Neuronal stem cell (in vitro differentiated cells): ENCODE measurements at regions not wholly inside any gene's neighbourhood (a gene's known extent, or its start where the extent isn't known, plus 50 kb on each side); places are given as distances from the start of the nearest gene placed in this dataset.
A peak's percentile ranks its signal among the peaks of the same experiment; 100 is the strongest.

Source experiments
- DNase-seq: peaks from one replicate; pipeline ENCODE4 v3.0.0-alpha.2; 2013; ENCODE audit warnings: low spot score
- H2AFZ ChIP-seq: one replicate; pipeline ENCODE4 v1.6.1; 2013; ENCODE audit warnings: mild to moderate bottlenecking, low read length, inconsistent platforms
- H2AK5ac ChIP-seq: 2 replicates; pipeline ENCODE4 v1.6.1; 2013; ENCODE audit warnings: low read depth, mild to moderate bottlenecking, inconsistent platforms, low read length, moderate library complexity, mixed read lengths
- H2BK120ac ChIP-seq: 2 replicates; pipeline ENCODE4 v1.6.1; 2013; ENCODE audit warnings: low read depth, mild to moderate bottlenecking, inconsistent platforms, low read length, moderate library complexity, mixed read lengths
- H2BK12ac ChIP-seq: one replicate; pipeline ENCODE4 v1.6.1; 2013; ENCODE audit warnings: low read length, inconsistent platforms
- H2BK15ac ChIP-seq: 2 replicates; pipeline ENCODE4 v1.6.1; 2013; ENCODE audit warnings: mild to moderate bottlenecking, low read length, inconsistent platforms, mixed read lengths
- H2BK5ac ChIP-seq: one replicate; pipeline ENCODE4 v1.6.1; 2013; ENCODE audit warnings: inconsistent platforms, mild to moderate bottlenecking, low read length, moderate library complexity
- H3K14ac ChIP-seq: one replicate; pipeline ENCODE4 v1.6.1; 2013; ENCODE audit warnings: low read length, inconsistent platforms
- H3K18ac ChIP-seq: 2 replicates; pipeline ENCODE4 v1.6.1; 2013; ENCODE audit warnings: low read length, inconsistent platforms
- H3K23ac ChIP-seq: 2 replicates; pipeline ENCODE4 v1.6.1; 2013; ENCODE audit warnings: low read depth, mild to moderate bottlenecking, mixed read lengths, low read length, inconsistent platforms; ENCODE audit not compliant: poor library complexity
- H3K27ac ChIP-seq: replicated peaks from 3 replicates; pipeline ENCODE4 v1.5.1; 2013; ENCODE audit warnings: low read length, inconsistent platforms
- H3K27me3 ChIP-seq, 3 experiments: 2 replicates each; pipeline ENCODE4 v1.6.1; 2013; ENCODE audit warnings: low read length in 3 of 3, mild to moderate bottlenecking in 2 of 3, inconsistent platforms in 1 of 3, low read depth in 1 of 3, mixed read lengths in 1 of 3, moderate library complexity in 1 of 3; ENCODE audit not compliant: control insufficient read depth in 3 of 3, insufficient read depth in 3 of 3
- H3K36me3 ChIP-seq, 2 donors: replicated peaks in 1 of 2; 2 replicates each; pipeline ENCODE4 v1.6.1; 2013; ENCODE audit warnings: low read length in 2 of 2; ENCODE audit not compliant: control insufficient read depth in 2 of 2, insufficient read depth in 2 of 2
- H3K4ac ChIP-seq: 2 replicates; pipeline ENCODE4 v1.6.1; 2013; ENCODE audit warnings: inconsistent platforms, mild to moderate bottlenecking, low read length, moderate library complexity
- H3K4me1 ChIP-seq, 2 donors: 1 replicate in 1 of 2; 2 replicates in 1 of 2; pipeline ENCODE4 v1.6.1; 2013; ENCODE audit warnings: low read length in 2 of 2, low read depth in 1 of 2; ENCODE audit not compliant: control insufficient read depth in 2 of 2, insufficient read depth in 1 of 2
- H3K4me2 ChIP-seq: one replicate; pipeline ENCODE4 v1.6.1; 2013; ENCODE audit warnings: mild to moderate bottlenecking, low read length, inconsistent platforms; ENCODE audit not compliant: insufficient read depth, poor library complexity, severe bottlenecking
- H3K4me3 ChIP-seq, 2 donors: 2 replicates each; pipeline ENCODE4 v1.5.1; 2013; ENCODE audit warnings: low read length in 2 of 2, mild to moderate bottlenecking in 2 of 2, inconsistent platforms in 1 of 2, moderate library complexity in 1 of 2
- H3K79me1 ChIP-seq: one replicate; pipeline ENCODE4 v1.6.1; 2013; ENCODE audit warnings: low read depth, mild to moderate bottlenecking, inconsistent platforms, low read length, moderate library complexity
- H3K9ac ChIP-seq: one replicate; pipeline ENCODE4 v1.6.1; 2013; ENCODE audit warnings: mild to moderate bottlenecking, low read depth, low read length, inconsistent platforms; ENCODE audit not compliant: poor library complexity
- H3K9me3 ChIP-seq, 2 donors: replicated peaks in 1 of 2; 2 replicates each; pipeline versions ENCODE3 to v1.6.1; 2013; ENCODE audit warnings: low read length in 2 of 2, mild to moderate bottlenecking in 2 of 2, inconsistent platforms in 1 of 2, low read depth in 1 of 2, mixed read lengths in 1 of 2, moderate library complexity in 1 of 2; ENCODE audit not compliant: control insufficient read depth in 2 of 2, insufficient read depth in 1 of 2
- H4K8ac ChIP-seq: one replicate; pipeline ENCODE4 v1.6.1; 2013; ENCODE audit warnings: low read depth, mild to moderate bottlenecking, inconsistent platforms, low read length, moderate library complexity
- H4K91ac ChIP-seq: one replicate; pipeline ENCODE4 v1.6.1; 2013; ENCODE audit warnings: low read length, low read depth, mild to moderate bottlenecking, inconsistent platforms; ENCODE audit not compliant: poor library complexity
- WGBS, 2 donors: extraction: QIAGEN DNeasy Blood & Tissue Kit; methylation state at CpG; one replicate each; pipeline ENCODE4 v1.1.7; 2013; ENCODE audit warnings: missing lambda C conversion rate in 2 of 2, mixed read lengths in 1 of 2; ENCODE audit not compliant: insufficient read length in 2 of 2, insufficient replicate concordance in 1 of 2; ENCODE audit errors: extremely low coverage in 2 of 2; 5-methylcytosine and 5-hydroxymethylcytosine counted together

GRCh38 chr13:29707876-29708543 lies 112.5 kb upstream of the SLC7A1 start:
- no peak overlapping the region for H3K9ac ChIP-seq

GRCh38 chr13:29706923-29707322 lies 111.4 kb upstream of the SLC7A1 start:
- no peak overlapping the region for H3K4me2 ChIP-seq
- H2BK5ac ChIP-seq, result no peak overlapping the region
- H3K23ac ChIP-seq, result no peak overlapping the region
- no peak overlapping the region for H2BK120ac ChIP-seq
- H3K27ac ChIP-seq, result no peak overlapping the region
- H3K4me1 ChIP-seq, result peaks cover 0 to 2% of the 10 kb centered on the region in 2 donors
- DNase-seq, result no peak
- no peaks in the 10 kb centered on the region for H3K36me3 ChIP-seq
- peaks cover 0 to 9% (median 0%) of the 10 kb centered on the region in 3 experiments for H3K27me3 ChIP-seq
- WGBS, 2 donors, result no CpG with 5 or more reads among the region's 9 CpGs
- H2BK12ac ChIP-seq, result no peak overlapping the region
- no peak overlapping the region for H2AK5ac ChIP-seq
- no peak overlapping the region for H4K91ac ChIP-seq
- no peak overlapping the region for H2AFZ ChIP-seq
- H3K18ac ChIP-seq, result no peak overlapping the region
- H3K79me1 ChIP-seq, result no peaks in the 10 kb centered on the region
- H3K9me3 ChIP-seq, result peaks cover 0 to 4% of the 10 kb centered on the region in 2 donors
- H2BK15ac ChIP-seq, result no peak overlapping the region
- H4K8ac ChIP-seq, result no peak overlapping the region
- H3K14ac ChIP-seq, result no peak overlapping the region
- no peak overlapping the region for H3K4ac ChIP-seq
- H3K9ac ChIP-seq, result no peak overlapping the region
- no peak overlapping the region for H3K4me3 ChIP-seq

More at GRCh38 chr13:29707876-29708543, 112.5 kb upstream of the SLC7A1 start:
- H2BK5ac ChIP-seq, result no peak overlapping the region
- no peak overlapping the region for H2BK120ac ChIP-seq
- H3K27ac ChIP-seq, result no peak overlapping the region
- H2BK12ac ChIP-seq, result no peak overlapping the region
- no peak overlapping the region for H3K4me2 ChIP-seq
- H3K4ac ChIP-seq, result no peak overlapping the region
- peaks cover 0 to 4% of the 10 kb centered on the region in 2 donors for H3K9me3 ChIP-seq
- no peak overlapping the region for H3K4me3 ChIP-seq
- H3K27me3 ChIP-seq, result peaks cover 0 to 9% (median 0%) of the 10 kb centered on the region in 3 experiments
- no peaks in the 10 kb centered on the region for H3K4me1 ChIP-seq
- WGBS, 2 donors, result no CpG with 5 or more reads among the region's 7 CpGs
- no peak overlapping the region for H3K18ac ChIP-seq
- no peak overlapping the region for H3K14ac ChIP-seq
- no peaks in the 10 kb centered on the region for H3K36me3 ChIP-seq
- peak; percentile 17 for DNase-seq
- no peak overlapping the region for H4K91ac ChIP-seq
- no peak overlapping the region for H2AFZ ChIP-seq
- no peak overlapping the region for H2AK5ac ChIP-seq
- H3K79me1 ChIP-seq, result no peaks in the 10 kb centered on the region
- no peak overlapping the region for H3K23ac ChIP-seq
- no peak overlapping the region for H2BK15ac ChIP-seq
- H4K8ac ChIP-seq, result no peak overlapping the region

- H2AK5ac ChIP-seq, result no peak overlapping the region
- no peak overlapping the region for H2BK120ac ChIP-seq
- no peak for DNase-seq
- peaks cover 0 to 4% of the 10 kb centered on the region in 2 donors for H3K9me3 ChIP-seq
- H3K36me3 ChIP-seq, result no peaks in the 10 kb centered on the region
- H3K9ac ChIP-seq, result no peak overlapping the region
- peaks cover 0 to 2% of the 10 kb centered on the region in 2 donors for H3K4me1 ChIP-seq
- no CpG with 5 or more reads among the region's 3 CpGs for whole genome bisulfite sequencing, 2 donors
- H4K91ac ChIP-seq, result no peak overlapping the region
- no peak overlapping the region for H2BK5ac ChIP-seq
- no peak overlapping the region for H3K4me3 ChIP-seq
- H4K8ac ChIP-seq, result no peak overlapping the region
- H2BK12ac ChIP-seq, result no peak overlapping the region
- no peak overlapping the region for H3K23ac ChIP-seq
- no peak overlapping the region for H2BK15ac ChIP-seq
- H3K14ac ChIP-seq, result no peak overlapping the region
- H3K27ac ChIP-seq, result no peak overlapping the region
- H3K18ac ChIP-seq, result no peak overlapping the region
- no peak overlapping the region for H3K4ac ChIP-seq
- H3K4me2 ChIP-seq, result no peak overlapping the region
- peaks cover 0 to 6% (median 0%) of the 10 kb centered on the region in 3 experiments for H3K27me3 ChIP-seq
- no peaks in the 10 kb centered on the region for H3K79me1 ChIP-seq
- no peak overlapping the region for H2AFZ ChIP-seq
Measured at GRCh38 chr13:29704648-29705047, 109.2 kb upstream of the SLC7A1 start.

GRCh38 chr13:29703421-29703820 lies 107.9 kb upstream of the SLC7A1 start:
- Histone ChIP-seq H2AFZ (peak overlapping the region; percentile 70), H3K9me3 (peaks cover 0 to 4% of the 10 kb centered on the region in 2 donors), H2BK5ac (no peak overlapping the region), H2BK12ac (no peak overlapping the region), H3K23ac (no peak overlapping the region), H3K27me3 (peaks cover 0 to 2% (median 0%) of the 10 kb centered on the region in 3 experiments), H2BK15ac (no peak overlapping the region), H3K4me3 (no peak overlapping the region), H3K27ac (no peak overlapping the region), H3K4me1 (peaks cover 0 to 2% of the 10 kb centered on the region in 2 donors), H3K18ac (no peak overlapping the region), H2BK120ac (no peak overlapping the region), H3K9ac (no peak overlapping the region), H2AK5ac (no peak overlapping the region), H3K4ac (no peak overlapping the region), H3K14ac (no peak overlapping the region), H4K8ac (no peak overlapping the region), H3K36me3 (no peaks in the 10 kb centered on the region), H4K91ac (no peak overlapping the region), H3K4me2 (no peak overlapping the region), H3K79me1 (no peaks in the 10 kb centered on the region)
- no peak for DNase-seq
- no CpG with 5 or more reads among the region's 4 CpGs for WGBS, 2 donors
